Vagina (tissue), 2 donors: ENCODE measurements at regions not wholly inside any gene's neighbourhood (a gene's known extent, or its start where the extent isn't known, plus 50 kb on each side); places are given as distances from the start of the nearest gene placed in this dataset.

Source experiments
- DNase-seq, 2 donors: peaks; one replicate each; pipeline ENCODE4 v3.0.0-alpha.2; 2017; ENCODE audit errors: extremely low spot score in 2 of 2
- H3K27ac ChIP-seq: fragments of 200-600 bp; sonication (generic); one replicate; pipeline ENCODE4 v1.5.1; 2019
- H3K27me3 ChIP-seq: fragments of 200-600 bp; sonication (generic); one replicate; pipeline ENCODE4 v1.5.1; 2019
- H3K36me3 ChIP-seq, 2 donors: fragments of 200-600 bp; sonication (generic); one replicate each; pipeline ENCODE4 v1.5.1; 2017 to 2019
- H3K4me1 ChIP-seq: fragments of 200-600 bp; sonication (generic); one replicate; pipeline ENCODE4 v1.5.1; 2019
- H3K4me3 ChIP-seq, 2 donors: fragments of 200-600 bp; sonication (generic); 1 replicate in 1 of 2; 2 replicates in 1 of 2; pipeline ENCODE4 v1.5.1; 2016 to 2019
- H3K9me3 ChIP-seq: fragments of 200-600 bp; sonication (generic); one replicate; pipeline ENCODE4 v1.5.1; 2019
- CTCF ChIP-seq, 3 experiments: fragments of 450-650 bp in 2 of 3; fragments of 200-600 bp in 1 of 3; sonication (generic) in 1 of 3; IDR thresholded peaks; one replicate each; pipeline ENCODE4 v1.5.1; 2017 to 2019; ENCODE audit warnings: antibody characterized with exemption in 3 of 3, mild to moderate bottlenecking in 2 of 3, moderate library complexity in 2 of 3
- POLR2A ChIP-seq, 2 donors: fragments of 450-650 bp; IDR thresholded peaks; one replicate each; pipeline ENCODE4 v1.6.1; 2017; ENCODE audit warnings: antibody characterized with exemption in 2 of 2, mild to moderate bottlenecking in 2 of 2, moderate library complexity in 2 of 2
- POLR2AphosphoS5 ChIP-seq, 2 donors: sonication (generic); formaldehyde crosslinking; IDR thresholded peaks; one replicate each; pipeline ENCODE4 v1.9.0; 2017; ENCODE audit warnings: antibody characterized with exemption in 2 of 2, mild to moderate bottlenecking in 2 of 2, low read depth in 1 of 2; ENCODE audit not compliant: insufficient read depth in 1 of 2
- intact Hi-C: fragments of 100-400 bp; cut with DNase I; formaldehyde crosslinking; loops from one replicate; pipeline ENCODE4 v1.15.1; 2023

GRCh38 chr1:194045416-194045815 lies 859.0 kb upstream of the B3GALT2 start:
- no peaks in the 10 kb centered on the region for H3K27me3 ChIP-seq
- H3K27ac ChIP-seq: no peak overlapping the region
- TF ChIP-seq POLR2A (IDR thresholded peaks at IDR 0.05) (no peak), CTCF (IDR thresholded peaks at IDR 0.05) (no peak), POLR2AphosphoS5 (IDR thresholded peaks at IDR 0.05; ENCODE audit: insufficient read depth in 1 of 2, low read depth in 1 of 2) (no peak)
- no peak for DNase-seq
- H3K36me3 ChIP-seq: no peaks in the 10 kb centered on the region
- no peak overlapping the region for H3K4me3 ChIP-seq
- no peaks in the 10 kb centered on the region for H3K4me1 ChIP-seq
- no peaks in the 10 kb centered on the region for H3K9me3 ChIP-seq
- intact Hi-C loops: no loop called here

- no peak overlapping the region for H3K27ac ChIP-seq
- H3K4me3 ChIP-seq: no peak overlapping the region
- no peaks in the 10 kb centered on the region for H3K27me3 ChIP-seq
- no peak for DNase-seq
- no peaks in the 10 kb centered on the region for H3K9me3 ChIP-seq
- no peaks in the 10 kb centered on the region for H3K4me1 ChIP-seq
- TF ChIP-seq POLR2AphosphoS5 (IDR thresholded peaks at IDR 0.05; ENCODE audit: insufficient read depth in 1 of 2, low read depth in 1 of 2) (no peak), CTCF (IDR thresholded peaks at IDR 0.05) (no peak), POLR2A (IDR thresholded peaks at IDR 0.05) (no peak)
- no peaks in the 10 kb centered on the region for H3K36me3 ChIP-seq
- intact Hi-C loops: no loop called here
These were observed 858.5 kb upstream of the B3GALT2 start for GRCh38 chr1:194044892-194045291.

- intact Hi-C loops: no loop called here
- Histone ChIP-seq H3K27me3 (no peaks in the 10 kb centered on the region), H3K9me3 (no peaks in the 10 kb centered on the region), H3K36me3 (no peaks in the 10 kb centered on the region), H3K4me1 (no peaks in the 10 kb centered on the region), H3K27ac (no peak overlapping the region), H3K4me3 (no peak overlapping the region)
- no peak for DNase-seq
- no peak for TF ChIP-seq POLR2A (IDR thresholded peaks at IDR 0.05)
- TF ChIP-seq CTCF (IDR thresholded peaks at IDR 0.05): no peak
- TF ChIP-seq POLR2AphosphoS5 (IDR thresholded peaks at IDR 0.05; ENCODE audit: insufficient read depth in 1 of 2, low read depth in 1 of 2): no peak
These were observed 857.8 kb upstream of the B3GALT2 start for GRCh38 chr1:194043984-194044755.

GRCh38 chr1:194042736-194043135 lies 856.3 kb upstream of the B3GALT2 start:
- Histone ChIP-seq H3K4me1 (no peaks in the 10 kb centered on the region), H3K36me3 (no peaks in the 10 kb centered on the region), H3K9me3 (no peaks in the 10 kb centered on the region), H3K4me3 (no peak overlapping the region), H3K27ac (no peak overlapping the region), H3K27me3 (no peaks in the 10 kb centered on the region)
- intact Hi-C loops: no loop called here
- DNase-seq: no peak
- TF ChIP-seq CTCF (IDR thresholded peaks at IDR 0.05) (no peak), POLR2AphosphoS5 (IDR thresholded peaks at IDR 0.05; ENCODE audit: insufficient read depth in 1 of 2, low read depth in 1 of 2) (no peak), POLR2A (IDR thresholded peaks at IDR 0.05) (no peak)

- no peaks in the 10 kb centered on the region for H3K9me3 ChIP-seq
- no peaks in the 10 kb centered on the region for H3K4me1 ChIP-seq
- H3K36me3 ChIP-seq: no peaks in the 10 kb centered on the region
- H3K27ac ChIP-seq: no peak overlapping the region
- intact Hi-C loops: no loop called here
- no peaks in the 10 kb centered on the region for H3K27me3 ChIP-seq
- DNase-seq: no peak
- TF ChIP-seq POLR2A (IDR thresholded peaks at IDR 0.05) (no peak), CTCF (IDR thresholded peaks at IDR 0.05) (no peak), POLR2AphosphoS5 (IDR thresholded peaks at IDR 0.05; ENCODE audit: insufficient read depth in 1 of 2, low read depth in 1 of 2) (no peak)
- H3K4me3 ChIP-seq: no peak overlapping the region
These were observed 854.1 kb upstream of the B3GALT2 start for GRCh38 chr1:194040496-194040895.
